C4-2B (cell line): ENCODE measurements at regions not wholly inside any gene's neighbourhood (a gene's known extent, or its start where the extent isn't known, plus 50 kb on each side); places are given as distances from the start of the nearest gene placed in this dataset.

ENCODE experiments used
- H3K27ac ChIP-seq: fragments of 450-650 bp; 2 replicates; pipeline ENCODE4 v1.5.1; 2017
- ZFX ChIP-seq: fragments of 450-650 bp; IDR thresholded peaks from 2 replicates; pipeline ENCODE4 v1.6.1; 2017
- TF ChIP-seq, protein P1 (sequence below): fragments of 450-650 bp; conservative IDR thresholded peaks from 2 replicates; pipeline ENCODE4 v1.5.1; 2017; ENCODE audit warnings: mild to moderate bottlenecking

DNA sequence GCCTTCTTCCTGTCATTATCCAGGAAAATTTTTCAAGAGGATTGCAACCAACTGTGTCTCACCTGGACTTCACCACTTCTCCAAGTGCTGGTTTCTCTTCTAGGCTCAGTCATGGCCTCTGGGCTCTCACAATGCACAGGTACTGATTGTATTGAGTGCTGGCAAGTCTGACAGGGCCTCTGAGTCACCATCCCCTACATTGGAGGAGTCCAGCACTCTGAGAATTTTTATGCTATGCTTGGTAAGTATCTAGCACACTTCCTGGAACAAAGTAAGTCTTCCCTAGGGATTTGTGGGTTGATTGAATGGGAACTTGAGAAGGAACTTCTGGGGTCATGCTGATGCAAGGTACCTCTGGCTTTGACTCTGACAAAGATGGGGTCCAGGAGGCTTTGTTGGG lies 147.2 kb upstream of the CELF4 start:
- TF ChIP-seq, protein P1, sequence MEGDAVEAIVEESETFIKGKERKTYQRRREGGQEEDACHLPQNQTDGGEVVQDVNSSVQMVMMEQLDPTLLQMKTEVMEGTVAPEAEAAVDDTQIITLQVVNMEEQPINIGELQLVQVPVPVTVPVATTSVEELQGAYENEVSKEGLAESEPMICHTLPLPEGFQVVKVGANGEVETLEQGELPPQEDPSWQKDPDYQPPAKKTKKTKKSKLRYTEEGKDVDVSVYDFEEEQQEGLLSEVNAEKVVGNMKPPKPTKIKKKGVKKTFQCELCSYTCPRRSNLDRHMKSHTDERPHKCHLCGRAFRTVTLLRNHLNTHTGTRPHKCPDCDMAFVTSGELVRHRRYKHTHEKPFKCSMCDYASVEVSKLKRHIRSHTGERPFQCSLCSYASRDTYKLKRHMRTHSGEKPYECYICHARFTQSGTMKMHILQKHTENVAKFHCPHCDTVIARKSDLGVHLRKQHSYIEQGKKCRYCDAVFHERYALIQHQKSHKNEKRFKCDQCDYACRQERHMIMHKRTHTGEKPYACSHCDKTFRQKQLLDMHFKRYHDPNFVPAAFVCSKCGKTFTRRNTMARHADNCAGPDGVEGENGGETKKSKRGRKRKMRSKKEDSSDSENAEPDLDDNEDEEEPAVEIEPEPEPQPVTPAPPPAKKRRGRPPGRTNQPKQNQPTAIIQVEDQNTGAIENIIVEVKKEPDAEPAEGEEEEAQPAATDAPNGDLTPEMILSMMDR = no peak
- TF ChIP-seq ZFX = no peak
- no peak overlapping the region for H3K27ac ChIP-seq

DNA sequence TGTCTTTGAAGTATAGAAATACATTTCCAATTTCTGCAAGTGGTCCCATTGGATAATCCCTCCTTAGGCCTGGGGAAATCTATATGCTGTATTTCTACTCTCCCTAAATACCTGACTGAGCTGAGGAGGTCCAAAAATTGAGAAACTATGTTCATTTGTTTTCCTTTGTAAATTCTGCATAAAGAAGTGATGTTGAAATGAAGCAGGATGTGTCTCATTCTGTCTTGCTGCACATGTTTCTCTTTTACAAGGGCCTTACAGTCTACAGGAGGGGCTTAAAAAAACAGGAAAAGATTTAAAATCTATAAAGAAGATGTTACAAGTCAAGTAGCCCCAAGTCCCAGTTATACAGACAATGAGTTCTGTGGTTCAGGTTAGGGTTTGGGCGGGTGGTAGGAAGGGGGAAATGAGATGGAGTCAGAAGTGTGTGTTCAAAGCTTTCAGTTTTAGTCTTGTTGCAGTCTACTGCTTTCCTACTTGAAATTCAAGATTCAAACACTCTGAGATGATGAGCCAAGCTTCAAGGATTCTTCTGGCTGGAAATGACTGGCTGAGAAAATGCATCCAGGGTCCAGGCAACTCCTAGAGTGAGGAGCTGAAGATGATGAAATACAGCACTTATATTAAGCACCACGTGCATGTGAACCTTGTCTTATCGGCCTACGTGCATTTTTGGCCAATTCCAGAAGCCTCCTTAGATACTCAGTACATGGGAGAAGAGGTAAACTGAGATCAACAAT lies 146.3 kb upstream of the CELF4 start:
- no peak overlapping the region for H3K27ac ChIP-seq
- TF ChIP-seq ZFX = no peak
- TF ChIP-seq, protein P1 = no peak

DNA sequence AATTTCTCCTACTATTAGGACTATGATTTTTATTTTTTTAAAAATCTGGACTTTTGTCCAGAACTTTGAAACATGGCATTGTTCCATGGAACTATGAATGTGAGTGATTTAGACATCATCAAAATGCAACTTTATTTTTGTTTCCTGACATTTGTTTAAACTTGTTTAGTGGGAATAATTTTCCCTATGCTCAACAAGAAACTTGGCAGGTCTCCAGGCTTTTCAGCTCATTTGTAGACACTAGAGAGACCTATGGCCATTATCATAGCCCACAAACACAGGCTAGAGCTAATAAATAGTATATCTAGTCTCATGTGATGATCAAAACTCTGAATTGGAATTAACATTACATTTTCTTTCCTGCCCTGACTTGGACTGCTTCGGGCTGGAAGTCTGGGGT lies 145.1 kb upstream of the CELF4 start:
- H3K27ac ChIP-seq = no peak overlapping the region

DNA sequence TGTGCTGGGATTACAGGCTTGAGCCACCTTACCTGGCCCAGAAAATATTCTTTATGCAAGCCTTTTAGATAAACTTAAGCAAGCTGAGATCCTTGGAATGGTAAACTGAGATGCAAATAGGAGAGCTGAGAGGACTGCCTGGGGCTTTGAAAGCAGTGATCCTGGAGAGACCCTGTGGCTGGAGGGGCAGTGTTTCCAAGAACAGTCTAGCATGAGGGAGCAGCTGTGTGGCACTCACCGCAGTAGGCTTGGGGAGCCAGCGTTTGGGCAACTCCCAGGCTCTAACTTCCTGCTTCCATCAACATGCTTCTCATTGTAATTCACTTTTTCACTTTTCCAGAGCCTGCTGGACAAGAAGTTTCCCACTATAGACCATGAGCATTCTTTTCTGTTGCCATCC lies 144.1 kb upstream of the CELF4 start:
- no peak overlapping the region for H3K27ac ChIP-seq
- no peak for TF ChIP-seq ZFX
- TF ChIP-seq, protein P1 = no peak

More for the DNA sequence above, 145.1 kb upstream of the CELF4 start:
- no peak for TF ChIP-seq ZFX

DNA sequence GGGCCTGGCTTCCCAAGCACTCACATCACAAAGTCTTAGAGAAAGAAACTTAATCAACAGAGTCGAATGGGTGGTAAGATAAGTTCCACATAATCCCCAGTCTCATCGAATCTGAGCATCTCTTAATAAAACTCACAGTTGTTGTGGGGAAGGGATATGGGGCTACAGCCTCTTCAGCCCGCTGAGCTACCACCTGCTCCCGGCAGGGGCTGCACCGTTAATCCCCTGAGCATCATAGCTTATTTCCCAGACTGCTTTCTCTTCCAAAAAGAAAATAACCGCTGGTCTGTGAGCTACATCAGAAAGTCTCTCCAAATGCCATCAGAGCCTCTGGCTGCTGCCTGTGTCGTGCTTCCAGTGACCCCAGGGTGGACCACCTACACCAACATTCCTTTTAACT lies 139.4 kb upstream of the CELF4 start:
- no peak for TF ChIP-seq ZFX
- TF ChIP-seq, protein P1 = no peak
- no peak overlapping the region for H3K27ac ChIP-seq

DNA sequence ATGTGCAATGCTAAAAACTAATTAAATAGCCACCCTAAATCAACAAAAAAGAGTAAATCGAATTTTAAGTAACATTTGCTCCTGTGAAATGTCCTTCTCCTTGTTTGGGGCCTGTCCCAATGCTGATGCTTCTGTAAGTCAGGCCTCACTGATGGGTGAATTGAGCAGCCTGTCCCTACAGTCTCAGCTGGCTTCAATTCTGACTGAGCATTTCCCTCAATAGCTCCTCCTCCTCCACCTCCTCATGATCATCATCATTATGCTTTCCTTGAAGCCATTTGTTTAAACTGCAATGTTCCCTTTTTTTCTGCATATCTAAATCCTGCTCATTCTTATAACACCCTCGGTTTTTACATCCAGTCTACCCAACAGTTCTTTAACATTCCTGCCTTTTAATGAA lies 137.2 kb upstream of the CELF4 start:
- no peak for TF ChIP-seq ZFX
- TF ChIP-seq, protein P1 = no peak
- H3K27ac ChIP-seq = no peak overlapping the region

DNA sequence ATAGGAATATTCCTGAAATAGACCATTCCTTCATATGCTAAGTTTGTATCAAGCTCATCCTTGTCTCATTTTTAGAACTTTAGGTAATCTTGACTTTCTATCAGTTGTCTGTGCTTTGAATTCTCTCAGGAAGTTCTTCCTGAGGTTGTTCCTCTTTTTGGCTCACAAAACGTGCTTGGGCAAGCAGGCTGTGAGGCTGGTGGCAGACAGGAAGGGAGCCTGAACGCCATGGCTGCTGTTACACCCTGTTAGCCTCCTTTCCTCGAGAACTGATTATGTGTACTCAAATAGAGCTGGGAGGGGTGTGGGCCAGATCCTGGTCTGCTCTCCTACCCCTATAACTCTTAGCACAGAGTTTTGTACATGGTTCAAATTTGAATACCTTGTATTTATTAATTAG lies 136.4 kb upstream of the CELF4 start:
- TF ChIP-seq, protein P1 = no peak
- no peak for TF ChIP-seq ZFX
- H3K27ac ChIP-seq = no peak overlapping the region

DNA sequence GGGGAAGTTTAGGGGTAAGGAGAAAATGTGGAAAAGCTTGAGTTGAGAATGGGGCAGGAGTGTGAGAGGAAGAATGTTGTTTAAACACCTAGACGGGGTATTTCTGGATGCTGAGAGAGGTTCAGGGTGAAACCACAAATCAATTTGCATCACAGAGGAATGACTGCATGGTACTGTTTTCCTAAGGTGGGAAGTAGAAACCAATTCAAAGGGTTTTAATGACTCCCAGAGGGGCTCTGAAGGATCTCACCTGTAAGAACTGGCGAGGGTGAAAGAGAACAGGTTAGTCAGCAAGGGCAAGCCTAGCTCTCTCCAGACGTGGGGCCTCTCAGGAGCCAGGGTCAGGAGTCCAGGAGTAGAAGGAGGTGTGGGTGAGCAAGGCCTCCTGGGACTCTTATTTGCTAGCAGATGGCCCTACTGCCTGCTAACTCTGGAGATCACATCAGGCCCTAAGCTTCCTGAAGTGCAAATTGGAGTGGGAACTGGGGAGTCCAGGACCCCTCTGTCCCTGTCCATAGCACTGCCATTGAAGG lies 133.0 kb upstream of the CELF4 start:
- H3K27ac ChIP-seq = no peak overlapping the region

More for the DNA sequence above, 133.0 kb upstream of the CELF4 start:
- no peak for TF ChIP-seq ZFX
- TF ChIP-seq, protein P1 = no peak
